CD4-positive, alpha-beta T cell treated with Interleukin-6 for 4 hours (primary cell): ENCODE measurements at regions not wholly inside any gene's neighbourhood (a gene's known extent, or its start where the extent isn't known, plus 50 kb on each side); places are given as distances from the start of the nearest gene placed in this dataset.

ENCODE experiments used
- DNase-seq: peaks from one replicate; pipeline ENCODE4 v3.0.0-alpha.2; 2020; ENCODE audit warnings: mixed read lengths

GRCh38 chrX:9148615-9149399, 114.9 kb upstream of the FAM9B start:
- DNase-seq, result no peak

- DNase-seq, result no peak
Observed at GRCh38 chrX:9149501-9150245, 115.7 kb upstream of the FAM9B start.

- DNase-seq, result no peak
Observed at GRCh38 chrX:9151772-9152307, 117.9 kb upstream of the FAM9B start.

GRCh38 chrX:9153300-9153699, 119.4 kb upstream of the FAM9B start:
- DNase-seq, result no peak

GRCh38 chrX:9158611-9159010, 124.7 kb upstream of the FAM9B start:
- DNase-seq, result no peak

- DNase-seq, result no peak
Observed at GRCh38 chrX:9160698-9161329, 126.9 kb upstream of the FAM9B start.

- DNase-seq, result no peak
Observed at GRCh38 chrX:9162698-9163097, 128.8 kb upstream of the FAM9B start.

- DNase-seq, result no peak
Observed at GRCh38 chrX:9163214-9163709, 129.3 kb upstream of the FAM9B start.

- DNase-seq, result no peak
Observed at GRCh38 chrX:9164086-9164485, 130.2 kb upstream of the FAM9B start.

- no peak for DNase-seq
Observed at GRCh38 chrX:9164533-9165426, 130.9 kb upstream of the FAM9B start.

GRCh38 chrX:9166584-9166944, 132.6 kb upstream of the FAM9B start:
- no peak for DNase-seq

- DNase-seq, result no peak
Observed at GRCh38 chrX:9171841-9172463, 138.0 kb upstream of the FAM9B start.

- no peak for DNase-seq
Observed at GRCh38 chrX:9172464-9172850, 138.5 kb upstream of the FAM9B start.

- no peak for DNase-seq
Observed at GRCh38 chrX:9180623-9181022, 146.7 kb upstream of the FAM9B start.

- DNase-seq, result no peak
Observed at GRCh38 chrX:9182041-9182440, 148.1 kb upstream of the FAM9B start.

GRCh38 chrX:9183481-9183880, 149.6 kb upstream of the FAM9B start:
- no peak for DNase-seq

- DNase-seq, result no peak
Observed at GRCh38 chrX:9184211-9184610, 150.3 kb upstream of the FAM9B start.

GRCh38 chrX:9188117-9188516, 154.2 kb upstream of the FAM9B start:
- DNase-seq, result no peak

GRCh38 chrX:9189286-9189685, 155.4 kb upstream of the FAM9B start:
- no peak for DNase-seq

GRCh38 chrX:9191392-9191791, 157.5 kb upstream of the FAM9B start:
- DNase-seq, result no peak

GRCh38 chrX:9195199-9195880, 161.4 kb upstream of the FAM9B start:
- peak; percentile 8 for DNase-seq
